22Rv1 (cell line): ENCODE measurements at regions not wholly inside any gene's neighbourhood (a gene's known extent, or its start where the extent isn't known, plus 50 kb on each side); places are given as distances from the start of the nearest gene placed in this dataset.

Experiments
- H3K27ac ChIP-seq: fragments of 450-650 bp; 2 replicates; pipeline ENCODE4 v1.5.1; 2017
- CTCF ChIP-seq: fragments of 450-650 bp; IDR thresholded peaks from 2 replicates; pipeline ENCODE4 v1.5.1; 2017; ENCODE audit warnings: mild to moderate bottlenecking
- ZFX ChIP-seq: fragments of 450-650 bp; IDR thresholded peaks from 2 replicates; pipeline ENCODE4 v1.6.1; 2017; ENCODE audit warnings: antibody characterized with exemption, borderline replicate concordance

GRCh38 chr11:33946930-33947329 is 55.1 kb upstream of the LMO2 start:
- no peak overlapping the region for H3K27ac ChIP-seq
- no peak for TF ChIP-seq ZFX
- no peak for TF ChIP-seq CTCF

DNA sequence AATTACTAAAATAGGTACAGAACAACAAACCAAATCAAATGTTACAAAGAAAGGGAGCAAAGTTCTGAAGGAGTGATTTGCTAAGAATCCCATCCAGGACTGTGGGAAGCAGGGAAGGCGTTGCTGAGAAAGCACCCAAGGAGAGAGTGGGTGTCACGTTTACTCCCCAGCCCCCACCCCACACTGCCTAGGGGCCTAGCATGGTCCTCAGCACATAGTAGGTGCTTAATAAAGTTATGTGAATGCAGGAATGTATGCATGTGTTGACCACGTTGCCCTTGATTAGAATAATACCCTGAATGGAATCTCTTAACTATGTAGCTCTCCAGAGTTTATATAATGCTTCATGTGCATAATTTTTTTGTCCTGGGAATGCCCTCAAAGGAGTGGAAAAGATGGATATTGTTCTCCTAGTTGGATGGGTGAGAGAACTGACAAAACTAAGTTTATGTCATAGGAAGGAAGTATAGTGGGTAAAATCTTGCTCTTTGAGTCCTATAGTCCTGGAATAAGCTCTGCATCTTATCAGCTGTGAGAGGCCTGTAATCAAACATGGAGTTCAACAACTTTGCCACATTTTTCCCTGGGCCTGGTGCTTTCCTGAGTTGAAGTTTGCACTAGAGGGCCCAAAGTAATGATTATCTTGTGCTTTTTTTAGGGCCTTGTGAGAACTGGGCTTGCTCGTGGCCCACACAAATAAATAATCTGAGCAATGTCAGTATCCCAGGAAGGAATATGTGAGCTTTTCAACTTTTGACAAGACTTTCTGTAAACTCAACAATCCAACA is 53.8 kb upstream of the LMO2 start:
- TF ChIP-seq ZFX (no peak), CTCF (no peak)
- H3K27ac ChIP-seq: no peak overlapping the region

DNA sequence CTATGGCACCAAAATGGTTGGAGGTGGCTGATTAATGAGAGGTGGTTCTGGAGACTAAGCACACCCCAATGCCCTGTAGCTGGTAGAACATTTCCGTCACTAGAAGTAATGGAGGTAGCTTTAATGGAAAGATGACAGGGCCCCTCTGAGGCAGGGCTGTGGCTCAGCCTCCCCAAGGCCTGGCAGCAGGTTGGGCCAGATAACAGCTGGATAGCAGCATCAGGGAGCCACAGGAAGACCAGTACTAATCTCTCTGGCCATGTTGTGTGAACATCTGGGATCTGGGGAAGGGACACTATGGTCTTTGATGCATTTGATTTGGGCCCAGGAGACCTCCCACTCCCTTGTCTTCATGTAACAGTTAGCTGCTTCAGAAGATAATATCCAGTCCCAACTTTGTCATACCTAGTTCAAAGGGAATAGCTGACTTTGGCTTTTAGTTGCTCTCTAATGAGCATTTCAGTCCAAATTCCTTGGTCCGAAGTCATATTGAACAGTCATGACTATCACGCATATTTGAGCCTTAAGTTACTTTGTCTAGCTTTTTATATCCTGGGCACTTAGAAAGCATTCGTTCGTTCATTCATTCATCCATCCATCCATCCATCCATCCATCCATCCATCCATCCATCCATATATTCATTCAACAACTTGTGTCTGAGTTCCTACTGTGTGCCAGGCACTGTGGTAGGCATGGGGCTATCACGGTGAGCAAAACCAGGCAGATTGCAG is 53.0 kb upstream of the LMO2 start:
- H3K27ac ChIP-seq: no peak overlapping the region
- TF ChIP-seq CTCF (no peak), ZFX (no peak)

- H3K27ac ChIP-seq: no peak overlapping the region
- TF ChIP-seq ZFX: no peak
- no peak for TF ChIP-seq CTCF
These were observed 52.4 kb upstream of the LMO2 start for GRCh38 chr11:33944345-33944692.

DNA sequence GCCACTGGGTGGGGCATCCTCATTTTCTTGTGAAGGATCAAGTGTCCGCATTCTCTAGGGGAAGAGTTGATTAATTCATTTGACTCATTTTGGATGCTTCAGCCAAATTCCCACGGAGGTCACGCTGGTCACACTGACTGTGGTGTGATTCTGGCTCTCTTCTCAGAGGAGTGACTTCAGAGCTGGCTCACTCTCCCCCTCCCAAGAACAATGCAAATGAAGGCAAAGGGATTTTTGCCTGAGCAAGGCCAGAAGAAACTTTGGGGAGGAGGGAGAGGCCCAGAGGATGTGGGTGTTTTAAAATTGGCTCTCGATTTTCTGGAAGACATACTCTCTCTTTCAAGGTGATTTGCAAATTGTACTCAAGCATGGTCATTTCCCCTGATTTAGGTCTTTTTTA is 51.1 kb upstream of the LMO2 start:
- no peak overlapping the region for H3K27ac ChIP-seq
- no peak for TF ChIP-seq CTCF
- no peak for TF ChIP-seq ZFX

GRCh38 chr11:33941637-33942160 is 49.8 kb upstream of the LMO2 start:
- TF ChIP-seq ZFX: no peak
- TF ChIP-seq CTCF: no peak
- no peak overlapping the region for H3K27ac ChIP-seq
